GM18498 (cell line): ENCODE measurements at regions not wholly inside any gene's neighbourhood (a gene's known extent, or its start where the extent isn't known, plus 50 kb on each side); places are given as distances from the start of the nearest gene placed in this dataset.
"Not testable (repeated sequence)": the region's sequence is repeated elsewhere in the genome, so short reads cannot be mapped to it uniquely, and the experiment has no call there.

Source experiments
- ATAC-seq: cut with Tn5 transposase; IDR thresholded peaks from one replicate; pipeline ENCODE4 v1.9.1; 2021; ENCODE audit warnings: mild to moderate bottlenecking, moderate library complexity; ENCODE audit not compliant: unreplicated experiment

DNA sequence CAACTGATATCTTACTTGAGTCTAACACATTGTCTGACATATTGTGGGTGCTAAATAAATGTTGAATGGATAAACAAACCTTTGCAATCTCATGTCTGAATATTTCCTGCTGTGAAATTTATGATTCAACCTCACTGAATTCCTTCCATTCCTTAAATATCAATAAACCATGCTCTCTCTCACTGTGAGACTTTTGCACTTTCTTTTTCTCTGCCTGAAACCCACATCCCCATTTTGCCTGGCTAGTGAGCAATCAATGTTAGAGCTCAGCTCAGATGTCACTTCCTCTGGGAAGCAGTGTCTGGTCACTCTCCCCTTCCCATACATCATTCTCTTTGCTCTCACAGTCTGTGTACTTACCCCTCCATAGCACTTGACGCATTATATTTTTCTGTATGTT is 383.7 kb upstream of the TRPC7 start:
- ATAC-seq = no peak

DNA sequence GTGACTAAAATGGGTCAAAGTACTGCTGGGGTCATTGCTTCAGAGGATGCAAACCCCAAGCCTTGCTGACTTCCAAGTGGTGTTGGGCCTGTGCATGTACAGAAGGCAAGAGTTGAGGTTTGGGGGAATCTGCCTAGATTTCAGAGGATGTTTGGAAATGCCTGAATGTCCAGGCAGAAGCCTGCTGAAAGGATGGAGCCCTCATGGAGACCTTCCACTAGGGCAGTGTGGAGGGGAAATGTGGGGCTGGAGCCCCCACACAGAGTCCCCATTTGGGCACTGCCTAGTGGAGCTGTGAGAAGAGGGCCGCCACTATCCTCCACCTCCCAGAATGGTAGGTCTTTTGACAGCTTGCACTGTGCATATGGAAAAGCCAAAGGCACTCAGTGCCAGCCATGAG is 377.7 kb upstream of the TRPC7 start:
- ATAC-seq = no peak

DNA sequence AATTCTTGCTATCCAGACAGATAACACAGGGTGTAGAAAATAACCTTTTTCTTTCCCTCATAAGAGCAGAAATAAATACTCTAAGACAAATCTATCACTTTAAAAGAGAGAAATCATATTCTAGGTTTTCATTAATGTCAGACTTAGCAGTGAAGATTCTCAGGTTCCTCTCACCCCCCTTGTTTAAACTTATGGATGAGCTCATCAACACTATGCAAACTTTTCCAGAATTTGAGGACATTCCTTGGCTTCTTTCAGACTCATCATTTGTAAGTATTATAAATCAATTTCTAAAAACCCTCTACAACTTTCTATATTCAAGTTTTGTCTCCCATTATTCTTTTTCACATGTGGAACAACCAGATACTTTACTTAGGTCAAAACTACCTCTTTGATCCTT is 374.9 kb upstream of the TRPC7 start:
- no peak for ATAC-seq

DNA sequence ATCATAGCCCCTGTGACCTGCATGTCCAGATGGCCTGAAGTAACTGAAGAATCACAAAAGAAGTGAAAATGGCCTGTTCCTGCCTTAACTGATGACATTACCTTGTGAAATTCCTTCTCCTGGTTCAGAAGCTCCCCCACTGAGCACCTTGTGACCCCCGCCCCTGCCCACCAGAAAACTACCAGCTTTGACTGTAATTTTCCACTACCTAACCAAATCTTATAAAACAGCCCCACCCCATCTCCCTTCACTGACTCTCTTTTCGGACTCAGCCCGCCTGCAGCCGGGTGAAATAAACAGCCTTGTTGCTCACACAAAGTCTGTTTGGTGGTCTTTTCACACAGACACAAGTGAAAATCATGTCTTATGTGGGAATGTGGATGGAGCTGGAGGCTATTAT is 373.9 kb upstream of the TRPC7 start:
- not testable (repeated sequence) for ATAC-seq

DNA sequence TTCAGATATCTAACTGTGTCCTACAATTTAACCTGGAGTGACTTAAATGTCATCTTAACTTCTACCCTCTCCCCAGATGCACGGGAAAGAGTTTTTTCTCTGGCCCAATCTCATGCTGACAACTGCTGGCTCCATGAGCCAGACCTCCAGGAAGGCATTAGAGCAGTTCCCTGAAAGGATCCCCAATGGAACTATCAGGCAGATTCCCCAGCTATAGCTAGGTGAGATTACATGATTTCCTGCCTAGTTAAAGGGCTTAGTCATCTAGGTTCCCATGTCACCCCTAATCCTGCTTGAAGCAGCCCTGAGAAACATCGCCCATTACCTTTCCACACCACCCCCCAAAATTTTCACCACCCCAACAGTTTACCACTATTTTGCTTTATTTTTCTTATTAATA is 373.5 kb upstream of the TRPC7 start:
- ATAC-seq = no peak

DNA sequence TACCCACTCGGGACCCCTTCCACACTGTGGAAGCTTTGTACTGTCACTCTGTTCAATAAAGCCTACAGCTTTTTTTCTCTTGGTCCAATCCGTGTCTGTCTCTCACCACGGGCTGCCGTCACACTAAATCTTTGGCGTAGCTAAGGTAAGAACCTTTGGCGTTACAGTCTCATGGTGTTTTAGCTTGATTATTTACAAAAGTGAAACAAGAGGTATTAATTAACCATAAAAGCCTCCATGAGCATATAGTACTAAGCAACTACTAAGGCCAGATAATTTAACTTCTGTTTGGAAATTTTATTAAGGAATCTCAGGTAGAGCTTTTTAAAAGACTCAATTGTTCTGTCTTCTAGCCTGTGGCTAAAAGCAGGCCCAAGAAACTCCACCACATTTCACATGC is 370.7 kb upstream of the TRPC7 start:
- ATAC-seq = no peak

DNA sequence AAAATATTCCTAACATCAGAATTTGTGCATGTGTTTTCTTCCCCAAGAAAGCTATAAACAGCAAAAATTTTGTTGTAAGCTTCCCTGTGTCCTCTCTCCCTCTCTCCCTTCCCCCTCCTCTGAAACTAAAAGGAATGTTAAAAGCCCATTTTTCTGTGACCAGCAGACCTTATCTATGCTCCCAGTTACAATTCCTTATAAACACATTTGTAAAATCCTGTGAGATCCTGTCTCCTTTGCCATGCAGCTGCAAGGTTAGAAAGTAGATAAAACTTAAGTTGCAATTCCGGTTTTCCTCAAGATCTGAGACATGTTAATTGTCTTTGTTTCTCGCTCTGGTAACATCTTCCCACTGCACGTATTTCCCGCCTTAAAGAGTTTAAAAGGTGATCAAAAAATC is 370.3 kb upstream of the TRPC7 start:
- not testable (repeated sequence) for ATAC-seq

DNA sequence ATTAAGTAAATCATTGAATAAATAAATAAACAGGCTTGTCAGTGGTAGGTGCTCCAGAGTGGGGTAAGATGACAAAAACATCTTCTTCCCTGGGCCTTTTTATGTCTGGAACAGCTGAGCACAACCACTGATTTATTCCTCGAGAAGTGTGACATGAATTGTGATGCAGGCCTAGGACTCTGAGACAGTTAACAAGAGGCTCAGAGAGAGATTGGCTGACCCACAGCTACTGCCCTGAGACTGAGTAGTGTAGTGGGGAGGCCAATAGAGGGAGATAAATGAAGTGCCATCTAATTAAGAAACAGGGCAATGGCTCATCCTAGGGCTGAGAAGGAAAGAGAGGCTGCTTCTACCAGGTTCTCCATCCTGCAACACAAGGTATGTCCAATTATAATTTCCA is 369.3 kb upstream of the TRPC7 start:
- ATAC-seq = no peak

DNA sequence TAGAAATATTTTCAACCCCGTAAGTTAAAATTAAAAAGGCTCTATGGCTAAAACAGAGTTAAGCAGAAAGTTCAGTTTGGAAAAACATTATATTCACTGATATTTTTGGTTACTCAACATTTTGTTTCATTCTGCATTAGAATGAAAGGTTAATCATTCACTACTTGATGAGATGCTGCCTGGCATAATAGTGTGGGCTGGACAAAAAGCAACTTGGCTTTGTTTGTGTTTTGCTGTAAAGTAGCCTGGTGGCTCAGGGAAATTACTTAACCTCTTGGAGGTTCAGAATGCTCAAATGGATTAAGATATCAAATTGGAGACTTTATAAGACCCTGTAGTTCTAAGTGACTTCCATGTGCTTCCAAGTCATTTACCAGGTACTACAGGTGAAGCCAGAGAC is 367.4 kb upstream of the TRPC7 start:
- ATAC-seq = no peak

DNA sequence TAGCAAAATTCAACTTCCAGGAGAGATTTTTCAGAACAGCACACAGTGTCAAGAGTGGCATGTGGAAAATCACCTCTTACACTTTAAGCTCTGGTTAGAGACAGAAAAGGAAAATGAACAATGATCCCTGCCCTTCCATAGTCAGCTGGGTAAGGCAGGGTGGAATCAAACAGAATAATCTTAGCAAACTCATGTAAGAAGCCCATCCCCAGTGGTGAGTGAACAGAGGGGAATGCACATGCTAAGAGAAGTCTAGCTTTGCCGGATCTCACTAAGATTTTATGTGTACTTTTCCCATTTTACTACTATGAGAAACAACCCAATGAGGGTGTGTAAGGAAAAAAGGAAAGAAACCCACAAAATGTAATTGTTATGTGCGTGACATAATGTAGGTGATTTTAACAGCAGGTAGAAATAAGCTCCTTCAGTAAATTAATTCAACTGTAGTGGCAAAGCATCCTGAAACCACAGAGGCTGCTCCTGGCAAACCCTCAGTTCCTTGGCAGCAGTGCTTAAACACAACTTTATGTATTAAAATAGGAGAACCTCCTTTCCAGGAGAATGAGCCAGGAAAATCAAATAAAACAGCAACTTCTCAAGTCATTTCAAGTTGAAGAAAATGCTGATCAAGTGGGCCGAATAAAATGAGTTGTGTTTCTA is 366.0 kb upstream of the TRPC7 start:
- ATAC-seq = no peak

DNA sequence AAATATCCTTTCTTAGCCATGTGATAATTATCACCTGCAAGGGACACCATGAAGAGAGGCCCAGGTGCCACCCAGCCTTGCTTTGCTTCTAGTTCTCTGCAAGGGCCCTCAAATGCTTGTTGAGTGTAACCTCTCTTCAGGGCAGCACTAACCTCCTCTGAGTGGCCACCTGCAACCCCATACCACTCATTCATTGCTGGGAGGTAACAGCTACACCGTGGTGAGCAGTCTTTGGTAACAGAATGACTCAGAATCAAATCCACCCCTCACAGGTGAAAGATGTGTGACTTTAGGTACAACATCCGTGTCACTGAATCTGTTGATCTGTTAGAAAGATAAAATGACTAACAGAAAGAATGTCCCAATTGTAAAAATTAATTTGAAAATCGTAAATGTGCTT is 365.1 kb upstream of the TRPC7 start:
- ATAC-seq = no peak

DNA sequence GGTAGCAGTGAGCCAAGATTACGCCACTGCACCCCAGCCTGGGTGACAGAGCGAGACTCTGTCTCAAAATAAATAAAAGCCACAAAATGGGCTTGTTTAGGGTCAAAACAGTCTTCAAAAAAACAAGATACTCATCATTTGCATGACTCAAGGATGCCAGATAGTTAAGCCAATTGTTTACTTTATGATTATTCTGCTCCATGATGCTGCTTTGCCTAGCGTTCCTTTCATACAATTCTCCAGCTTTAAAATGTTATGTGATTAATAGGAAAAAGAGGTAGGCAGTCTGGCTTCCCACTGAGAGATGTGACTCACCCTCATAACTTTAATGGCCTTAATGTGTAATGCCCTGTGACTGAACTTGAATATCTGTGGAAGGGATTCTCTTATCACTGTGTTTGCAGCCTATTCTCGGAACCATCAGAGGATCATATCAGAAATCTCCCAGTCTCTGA is 364.6 kb upstream of the TRPC7 start:
- no peak for ATAC-seq

DNA sequence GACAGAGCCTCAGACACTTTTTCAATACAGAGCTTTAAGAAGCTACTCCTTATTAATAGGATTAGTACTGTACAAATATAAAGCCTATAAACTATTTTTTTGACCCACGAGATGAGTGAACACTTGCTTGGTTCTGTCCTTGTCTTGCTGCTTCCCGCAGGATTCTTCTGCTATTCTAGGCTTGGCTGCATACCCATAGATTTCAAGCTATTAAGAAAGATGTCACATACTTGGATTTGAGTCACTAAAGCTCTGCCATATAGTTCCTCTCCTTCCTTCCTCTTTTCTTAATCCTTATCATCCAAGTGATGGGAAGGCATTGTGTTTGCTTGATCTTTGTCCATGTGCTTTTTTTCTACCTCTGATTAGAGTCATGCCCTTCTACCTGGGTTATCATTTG is 361.2 kb upstream of the TRPC7 start:
- ATAC-seq = no peak

DNA sequence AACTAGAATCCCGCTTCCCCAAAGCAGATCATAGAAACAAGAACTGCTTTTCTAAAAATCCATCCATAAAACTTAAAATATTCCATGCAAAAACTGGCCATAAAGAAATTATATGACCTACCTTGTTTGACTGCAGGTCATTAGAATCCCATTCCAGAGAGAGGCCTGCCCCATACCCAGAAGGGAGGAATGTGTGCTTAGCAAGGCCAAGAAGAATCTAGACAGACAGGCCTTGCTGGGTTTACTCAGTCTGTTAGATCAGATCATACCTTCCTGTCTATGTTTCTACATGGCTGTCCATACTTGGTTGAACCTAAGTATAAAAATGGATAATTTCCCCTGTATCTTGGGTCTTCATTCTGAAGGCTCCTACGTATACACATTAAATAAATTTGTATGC is 358.8 kb upstream of the TRPC7 start:
- ATAC-seq = no peak

DNA sequence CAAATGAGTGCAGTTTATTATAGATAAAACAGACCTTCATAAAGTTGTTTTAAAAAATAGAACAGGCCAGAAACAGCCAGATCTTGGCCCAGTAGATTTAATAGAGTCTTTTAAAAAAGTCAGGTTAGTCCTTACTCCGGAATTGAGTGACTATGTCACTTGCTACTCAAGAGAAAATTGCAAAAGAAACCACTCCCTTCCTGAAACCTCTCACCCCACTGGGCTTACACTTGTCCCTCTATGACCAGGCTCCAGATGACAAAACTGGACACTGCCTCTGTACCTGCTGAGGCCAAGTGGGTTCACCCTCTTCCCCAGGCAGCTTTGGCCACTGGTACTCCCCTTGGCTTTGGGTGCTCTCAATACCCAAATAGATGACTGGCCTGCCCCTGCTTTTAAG is 357.2 kb upstream of the TRPC7 start:
- no peak for ATAC-seq

DNA sequence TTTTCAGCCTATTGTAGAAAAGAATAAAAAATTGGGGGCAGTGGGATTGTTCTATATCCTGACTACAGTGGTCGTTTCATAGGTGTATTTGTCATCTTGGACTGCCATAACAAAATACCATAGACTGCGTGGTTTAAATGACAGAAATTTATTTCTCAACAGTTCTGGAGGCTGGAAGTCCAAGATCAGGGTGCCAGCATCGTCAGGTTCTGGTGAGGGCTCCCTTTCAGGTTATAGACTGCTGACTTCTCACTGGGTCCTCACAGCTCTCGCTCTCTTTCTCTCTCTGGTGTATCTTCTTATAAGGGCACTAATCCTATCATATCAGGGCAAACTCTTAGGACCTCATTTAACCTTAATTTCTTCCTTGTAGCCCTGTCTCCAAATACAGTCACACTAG is 356.7 kb upstream of the TRPC7 start:
- no peak for ATAC-seq

DNA sequence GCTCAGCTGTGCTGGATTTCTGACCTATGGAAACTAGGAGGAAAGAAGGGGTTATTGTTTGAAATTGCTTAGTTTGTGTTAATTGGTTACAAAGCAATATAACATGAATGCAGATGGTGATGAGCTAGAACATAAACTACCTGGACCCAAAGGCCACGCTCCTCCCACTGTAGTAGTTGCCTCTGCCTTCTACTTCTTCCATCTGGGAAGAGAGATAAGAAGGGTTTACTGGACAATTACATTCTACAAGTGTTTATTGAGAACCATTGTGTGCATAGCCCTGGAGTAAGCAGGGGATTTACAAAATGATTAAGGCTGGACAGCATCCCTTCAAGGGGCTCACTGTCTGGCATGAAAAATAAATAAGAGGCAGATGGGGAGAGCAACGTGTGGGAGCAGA is 355.3 kb upstream of the TRPC7 start:
- no peak for ATAC-seq

DNA sequence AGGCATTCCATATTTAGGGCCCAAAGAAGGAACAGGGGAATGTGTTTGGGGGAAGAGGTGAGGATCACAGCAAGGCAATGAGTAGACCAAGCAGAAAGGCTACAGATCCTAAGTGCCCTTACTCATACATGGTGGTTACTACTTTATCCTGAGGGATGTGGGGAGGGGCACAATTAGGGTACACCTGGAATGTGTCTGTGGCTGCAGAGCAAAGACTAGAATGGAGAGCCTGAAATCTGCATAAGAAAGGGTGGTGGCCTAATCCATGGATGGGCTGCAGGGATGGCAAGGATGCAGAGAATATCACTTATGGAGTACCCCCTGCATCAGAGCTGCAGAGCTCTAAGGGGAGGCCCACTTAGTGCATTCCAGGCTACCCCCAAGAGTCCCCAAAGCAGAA is 352.6 kb upstream of the TRPC7 start:
- ATAC-seq = no peak

DNA sequence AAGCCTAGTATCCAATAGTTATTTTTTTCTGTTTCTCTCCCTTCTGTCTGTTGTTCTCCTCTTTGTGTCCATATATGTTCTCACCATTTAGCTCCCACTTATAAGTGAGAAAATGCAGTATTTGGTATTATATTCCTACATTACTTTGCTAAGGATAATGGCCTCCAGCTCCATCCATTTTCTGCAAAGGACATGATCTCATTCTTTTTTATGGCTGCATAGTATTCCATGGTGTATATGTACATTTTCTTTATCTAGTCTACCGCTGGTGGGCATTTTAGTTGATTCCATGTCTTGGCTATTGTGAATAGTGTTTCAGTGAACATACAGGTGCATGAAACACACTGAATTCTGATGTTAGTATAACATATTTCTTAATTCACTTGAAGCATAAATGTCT is 348.9 kb upstream of the TRPC7 start:
- ATAC-seq = no peak

DNA sequence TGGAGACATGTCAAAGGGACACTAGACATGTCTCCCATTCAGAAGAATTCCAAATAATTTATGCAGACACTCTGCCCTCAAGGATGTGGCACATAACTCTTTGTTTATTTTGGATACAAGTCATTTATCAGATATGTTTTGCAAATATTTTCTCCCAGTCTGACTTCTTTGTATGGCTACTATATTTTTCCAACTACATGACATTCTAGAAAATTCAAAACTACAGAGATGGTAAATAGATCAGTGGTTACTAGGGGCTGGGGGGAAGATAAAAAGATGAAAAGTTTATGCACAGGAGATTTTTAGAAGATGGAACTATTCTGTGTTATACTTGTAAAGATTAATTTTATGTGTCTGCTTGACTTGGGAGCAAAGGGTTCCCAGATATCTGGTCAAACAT is 347.3 kb upstream of the TRPC7 start:
- no peak for ATAC-seq

DNA sequence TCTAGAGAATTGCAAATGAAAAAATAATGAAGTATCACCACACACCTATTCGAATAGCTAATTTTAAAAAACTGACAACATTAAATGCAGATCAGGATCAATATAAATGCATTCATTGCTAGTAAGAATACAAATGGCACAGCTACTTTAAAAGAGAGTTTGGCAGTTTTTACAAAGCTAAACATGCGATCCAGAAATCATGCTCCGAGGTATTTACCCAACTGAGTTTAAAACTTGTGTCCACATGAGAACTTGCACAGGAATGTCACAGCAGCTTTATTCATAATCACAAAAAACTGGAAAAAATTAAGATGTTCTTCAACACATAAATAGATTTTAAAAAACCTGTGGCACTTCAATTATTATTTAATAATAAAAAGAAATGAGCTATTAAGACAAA is 345.5 kb upstream of the TRPC7 start:
- no peak for ATAC-seq

DNA sequence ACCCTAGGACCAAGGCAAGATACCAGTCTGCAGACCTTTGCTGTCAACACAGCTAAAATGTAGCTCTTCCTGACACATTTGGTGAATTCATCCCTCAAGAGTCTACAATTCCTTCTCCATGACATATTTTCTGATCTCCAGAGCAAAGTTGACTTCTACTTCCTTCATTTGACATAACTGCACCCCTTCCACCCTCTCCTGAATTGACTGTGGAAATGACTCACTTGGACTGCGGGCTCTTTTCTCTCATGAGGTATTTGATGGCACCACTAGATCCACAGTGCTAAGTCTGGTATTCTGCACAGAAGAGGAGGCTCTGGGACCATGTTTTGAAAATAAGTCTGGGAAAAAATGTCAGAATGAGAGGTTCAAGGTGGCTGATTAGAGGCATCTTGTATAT is 338.4 kb upstream of the TRPC7 start:
- no peak for ATAC-seq

DNA sequence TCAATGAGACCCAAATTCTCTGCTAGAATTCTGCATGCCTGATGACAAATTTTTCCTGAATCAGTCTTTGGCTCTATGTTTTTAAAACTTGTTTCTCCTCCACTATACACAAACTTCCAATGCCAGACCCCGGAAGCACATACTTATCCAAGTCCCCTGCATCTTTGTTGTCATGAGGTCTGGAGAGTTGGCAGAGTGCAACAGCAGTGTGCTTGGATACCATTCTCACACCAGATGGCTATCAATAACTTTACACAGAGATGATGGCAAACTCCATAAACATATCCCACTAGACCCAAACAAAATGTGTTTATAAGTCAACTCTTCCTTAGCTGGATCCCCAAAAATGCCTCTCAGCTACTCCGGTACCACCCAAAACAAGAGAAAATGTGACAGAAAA is 337.7 kb upstream of the TRPC7 start:
- no peak for ATAC-seq

DNA sequence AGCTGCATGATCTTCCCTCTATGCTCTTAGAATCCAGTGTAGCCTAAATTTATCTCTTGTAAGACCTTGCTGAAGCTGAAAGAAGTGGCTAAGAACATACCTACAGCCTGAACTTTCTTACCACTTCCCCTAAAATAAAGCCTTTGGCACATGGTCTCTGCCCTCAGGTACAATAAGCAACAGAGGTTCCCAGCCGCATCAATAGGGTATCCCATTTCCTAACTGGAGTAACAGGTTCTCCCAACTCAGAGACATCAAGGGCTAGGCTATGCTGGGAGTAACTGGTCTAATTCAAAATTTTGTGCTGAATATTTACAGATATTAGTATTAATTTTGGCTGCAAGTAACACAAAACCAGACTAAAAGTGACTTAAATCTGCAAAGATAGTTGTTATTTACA is 335.8 kb upstream of the TRPC7 start:
- no peak for ATAC-seq
